ENCODE measurements at regions not wholly inside any gene's neighbourhood (a gene's known extent, or its start where the extent isn't known, plus 50 kb on each side); places are given as distances from the start of the nearest gene placed in this dataset.

DNA sequence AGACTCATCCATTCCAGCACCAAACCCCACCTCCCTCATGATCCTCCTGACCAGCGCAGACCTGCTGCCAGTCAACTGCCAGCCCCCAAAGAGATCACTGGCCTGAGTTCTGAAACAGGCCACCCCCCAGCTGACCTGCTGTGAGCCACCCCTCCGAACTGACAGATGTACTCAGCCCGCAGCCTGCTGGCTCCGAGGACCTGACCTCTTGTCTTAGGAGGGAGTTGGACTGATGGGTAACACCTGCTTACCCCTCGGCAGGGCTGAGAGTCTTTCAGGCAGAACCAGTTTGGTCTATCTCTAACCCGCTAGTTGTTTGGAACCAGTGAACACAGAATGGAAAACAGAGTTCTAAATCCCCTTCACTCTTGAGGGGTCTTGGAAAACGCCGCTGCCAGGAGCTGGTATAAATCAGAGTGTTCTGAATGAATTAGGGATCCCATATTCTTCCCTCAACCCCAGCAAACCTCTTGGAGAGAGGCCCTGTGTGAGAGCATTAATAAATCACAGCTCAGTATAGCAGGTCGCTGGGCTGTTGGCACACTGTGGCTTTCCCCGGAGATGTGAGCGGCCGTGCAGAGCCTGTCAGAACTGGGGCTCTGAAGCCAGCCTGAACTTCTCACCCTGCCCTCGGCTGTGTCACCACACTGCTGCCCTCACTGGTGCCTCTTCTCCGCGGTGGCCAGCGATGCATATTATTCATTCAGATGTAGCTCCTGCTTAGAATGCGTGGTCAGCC is 165.1 kb upstream of the NCAM1 start:
- 0 out of 2 replicates have a peak overlapping the region, but pooled peaks have one; percentile 3 for H3K4me2 ChIP-seq
- TF ChIP-seq Cebpa-rat (IDR thresholded peaks at IDR 0.05) = no peak

DNA sequence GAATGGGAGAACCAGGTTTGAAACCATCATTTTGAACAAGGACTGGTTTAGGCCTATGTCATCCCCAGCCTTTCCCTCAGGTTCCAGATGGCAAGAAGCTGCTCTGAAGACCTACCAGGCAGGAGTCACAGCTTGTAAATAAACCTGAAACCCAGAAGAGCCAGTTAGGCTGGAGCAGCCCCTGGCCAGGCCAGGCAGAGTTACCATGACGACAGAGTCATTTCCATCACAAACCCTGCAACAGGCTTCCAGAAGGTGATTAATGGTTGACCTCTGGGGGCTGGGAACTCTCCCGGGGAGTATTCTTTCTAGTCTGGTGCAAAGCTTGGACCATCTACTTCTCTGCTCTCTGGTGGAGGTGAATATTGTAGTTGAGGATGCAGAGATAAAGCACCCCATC is 164.1 kb upstream of the NCAM1 start:
- Histone ChIP-seq H3K27ac (no peak overlapping the region), H3K9ac (no peak overlapping the region), H3K4me1 (peaks cover 29% of the 10 kb centered on the region), H3K4me3 (no peak overlapping the region), H4K20me1 (no peaks in the 10 kb centered on the region), H3K27me3 (no peaks in the 10 kb centered on the region), H3K4me2 (no peak overlapping the region), H3K9me3 (no peaks in the 10 kb centered on the region), H3K36me3 (no peaks in the 10 kb centered on the region)
- TF ChIP-seq Cebpa-rat (IDR thresholded peaks at IDR 0.05) = no peak

More for the DNA sequence above, 165.1 kb upstream of the NCAM1 start:
- no peak overlapping the region for H3K9ac ChIP-seq
- no peak overlapping the region for H3K27ac ChIP-seq
- H3K9me3 ChIP-seq = no peaks in the 10 kb centered on the region
- peaks cover 29% of the 10 kb centered on the region for H3K4me1 ChIP-seq
- no peaks in the 10 kb centered on the region for H4K20me1 ChIP-seq
- H3K36me3 ChIP-seq = no peaks in the 10 kb centered on the region
- no peaks in the 10 kb centered on the region for H3K27me3 ChIP-seq
- no peak overlapping the region for H3K4me3 ChIP-seq

DNA sequence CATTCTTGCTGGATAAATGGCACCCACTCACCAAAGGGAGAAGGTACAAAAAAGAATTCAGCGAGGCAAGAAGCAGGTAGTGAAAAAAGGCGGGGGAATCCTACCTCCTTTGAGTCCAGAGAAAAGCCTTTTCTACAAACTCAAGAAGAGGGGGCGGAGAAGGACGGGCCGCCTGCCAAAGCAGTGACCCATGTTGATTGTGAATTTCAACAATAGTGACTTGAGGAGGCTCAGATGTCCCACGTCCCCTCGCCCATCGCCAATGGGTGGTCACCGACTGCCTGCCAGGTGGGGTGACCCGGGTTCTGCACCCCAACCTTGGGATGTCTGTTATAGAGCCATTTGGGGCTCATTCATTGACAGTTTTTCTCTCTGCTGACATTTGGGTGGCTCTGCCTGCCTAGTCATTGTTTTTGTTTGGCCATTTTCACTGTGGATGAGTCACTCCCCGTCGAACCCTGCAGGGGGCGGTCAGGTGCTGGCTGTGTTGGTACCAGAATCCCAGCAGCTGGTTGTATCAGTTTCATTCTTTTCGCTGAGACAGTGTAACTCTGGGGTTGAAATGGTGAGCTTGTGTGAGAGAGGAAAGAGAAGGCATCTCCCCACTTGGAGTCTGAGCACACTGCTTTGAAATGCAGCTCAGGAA is 163.4 kb upstream of the NCAM1 start:
- Histone ChIP-seq H3K36me3 (no peaks in the 10 kb centered on the region), H3K9ac (no peak overlapping the region), H4K20me1 (no peaks in the 10 kb centered on the region), H3K9me3 (no peaks in the 10 kb centered on the region), H3K4me3 (no peak overlapping the region), H3K4me1 (peaks cover 29% of the 10 kb centered on the region), H3K27ac (no peak overlapping the region), H3K4me2 (no peak overlapping the region), H3K27me3 (no peaks in the 10 kb centered on the region)
- TF ChIP-seq Cebpa-rat (IDR thresholded peaks at IDR 0.05) = no peak

DNA sequence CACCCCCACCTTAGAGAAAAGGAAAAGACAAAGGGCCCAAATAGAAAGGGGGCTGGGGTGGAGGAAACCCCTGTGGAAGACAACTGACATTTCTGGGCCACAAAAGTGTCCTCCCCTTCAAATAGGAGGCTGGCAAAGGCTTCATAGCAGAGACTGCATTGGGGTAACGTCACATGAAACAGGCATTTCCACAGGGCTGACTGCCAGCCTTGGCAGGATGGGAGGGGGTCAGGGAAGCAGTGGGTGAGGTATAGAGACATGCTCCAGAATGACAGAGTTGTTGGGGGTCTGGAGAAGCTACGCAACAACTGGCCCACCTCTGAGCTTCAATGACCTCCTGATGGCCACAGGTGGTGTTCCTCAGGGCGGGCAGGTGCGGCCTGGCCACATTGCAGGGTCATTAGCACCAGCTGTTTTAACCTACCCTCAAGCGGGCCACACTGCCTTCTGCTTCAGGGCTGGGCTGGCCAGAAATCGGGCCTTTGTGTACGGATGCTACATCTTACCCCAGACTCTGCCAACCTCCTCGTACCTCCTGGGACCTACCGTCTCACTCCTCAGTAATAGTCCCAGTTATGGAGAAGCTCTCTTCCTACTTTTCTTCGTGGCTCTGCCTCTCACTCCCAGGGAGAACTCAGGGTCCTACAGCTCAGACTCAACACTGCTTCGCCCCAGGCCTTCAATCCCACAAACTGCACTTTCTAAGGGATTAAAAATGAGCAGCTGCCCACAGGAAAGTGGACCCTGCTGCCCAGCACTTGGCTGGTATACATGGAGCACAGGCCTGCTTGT is 160.0 kb upstream of the NCAM1 start:
- no peaks in the 10 kb centered on the region for H3K9me3 ChIP-seq
- H3K4me1 ChIP-seq = peaks cover 4% of the 10 kb centered on the region; the same call in 1 of the 2 replicates
- H3K4me3 ChIP-seq = no peak overlapping the region
- no peak overlapping the region for H3K4me2 ChIP-seq
- no peak overlapping the region for H3K9ac ChIP-seq
- TF ChIP-seq Cebpa-rat (IDR thresholded peaks at IDR 0.05) = no peak
- H3K27me3 ChIP-seq = no peaks in the 10 kb centered on the region
- no peaks in the 10 kb centered on the region for H3K36me3 ChIP-seq
- no peak overlapping the region for H3K27ac ChIP-seq
- no peaks in the 10 kb centered on the region for H4K20me1 ChIP-seq

DNA sequence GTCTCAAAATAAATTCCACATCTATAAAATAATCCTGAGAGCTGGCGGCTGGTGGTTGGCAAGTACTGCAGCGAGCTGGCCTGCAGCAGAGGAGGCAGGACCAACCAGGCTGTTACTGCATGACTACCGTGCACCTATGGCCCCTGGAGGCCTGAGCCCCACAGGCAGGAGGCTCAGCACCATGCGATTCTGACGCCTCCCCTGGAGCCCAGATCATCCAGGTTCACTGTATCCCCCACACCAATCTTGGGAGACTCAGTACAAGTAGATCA is 159.5 kb upstream of the NCAM1 start:
- H3K36me3 ChIP-seq = no peaks in the 10 kb centered on the region
- no peaks in the 10 kb centered on the region for H3K9me3 ChIP-seq
- no peaks in the 10 kb centered on the region for H3K4me1 ChIP-seq
- no peak for TF ChIP-seq Cebpa-rat (IDR thresholded peaks at IDR 0.05)
- no peak overlapping the region for H3K27ac ChIP-seq
- H3K9ac ChIP-seq = no peak overlapping the region
- no peak overlapping the region for H3K4me3 ChIP-seq
- no peaks in the 10 kb centered on the region for H4K20me1 ChIP-seq
- no peak overlapping the region for H3K4me2 ChIP-seq
- no peaks in the 10 kb centered on the region for H3K27me3 ChIP-seq

DNA sequence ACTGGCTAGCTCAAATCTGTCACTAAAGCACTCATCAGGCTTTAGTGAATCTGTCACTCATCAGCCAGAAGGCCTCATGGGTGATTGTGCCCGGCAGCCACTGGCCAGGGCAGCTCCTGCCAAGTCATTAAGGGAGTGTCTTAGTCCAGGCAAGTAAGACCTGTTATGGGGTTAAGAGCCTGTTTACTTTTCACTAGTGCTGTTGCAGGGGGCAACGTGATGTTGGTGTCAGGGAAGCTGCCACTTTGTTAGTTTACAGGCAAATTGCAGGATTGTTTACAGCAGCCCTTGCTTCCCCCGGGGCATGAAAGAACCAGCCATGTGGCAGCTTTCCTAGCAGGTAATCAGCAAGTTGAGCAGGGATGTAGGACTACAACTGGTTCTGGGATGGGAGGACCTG is 155.6 kb upstream of the NCAM1 start:
- H3K9ac ChIP-seq = no peak overlapping the region
- no peak overlapping the region for H3K27ac ChIP-seq
- no peaks in the 10 kb centered on the region for H4K20me1 ChIP-seq
- H3K4me3 ChIP-seq = no peak overlapping the region
- H3K36me3 ChIP-seq = no peaks in the 10 kb centered on the region
- no peaks in the 10 kb centered on the region for H3K27me3 ChIP-seq
- no peak overlapping the region for H3K4me2 ChIP-seq
- no peaks in the 10 kb centered on the region for H3K4me1 ChIP-seq
- TF ChIP-seq Cebpa-rat (IDR thresholded peaks at IDR 0.05) = no peak
- no peaks in the 10 kb centered on the region for H3K9me3 ChIP-seq

DNA sequence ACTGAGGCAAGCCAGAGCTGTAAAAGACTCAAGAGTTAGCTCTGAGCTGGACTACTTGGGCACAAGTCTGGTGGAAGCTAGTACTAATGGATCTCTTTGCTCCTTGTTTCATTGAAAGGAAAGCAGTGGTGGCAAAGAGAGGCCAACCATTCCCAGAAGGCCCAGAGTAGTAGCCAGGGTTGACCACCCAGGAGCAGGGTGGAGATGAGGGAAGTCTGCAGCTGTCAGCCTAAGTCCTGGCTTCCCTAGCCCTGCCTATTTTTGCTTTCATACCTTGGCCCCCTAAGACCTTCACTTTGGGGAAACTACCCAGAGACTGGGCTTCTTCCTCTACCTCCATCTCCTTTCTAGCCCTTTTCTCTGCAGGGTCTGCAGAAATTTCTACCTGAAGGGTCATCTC is 155.0 kb upstream of the NCAM1 start:
- no peak overlapping the region for H3K9ac ChIP-seq
- no peaks in the 10 kb centered on the region for H3K4me1 ChIP-seq
- TF ChIP-seq Cebpa-rat (IDR thresholded peaks at IDR 0.05) = no peak
- no peak overlapping the region for H3K4me2 ChIP-seq
- no peak overlapping the region for H3K27ac ChIP-seq
- no peak overlapping the region for H3K4me3 ChIP-seq
- H3K27me3 ChIP-seq = no peaks in the 10 kb centered on the region
- H3K36me3 ChIP-seq = no peaks in the 10 kb centered on the region
- H4K20me1 ChIP-seq = no peaks in the 10 kb centered on the region
- H3K9me3 ChIP-seq = no peaks in the 10 kb centered on the region

DNA sequence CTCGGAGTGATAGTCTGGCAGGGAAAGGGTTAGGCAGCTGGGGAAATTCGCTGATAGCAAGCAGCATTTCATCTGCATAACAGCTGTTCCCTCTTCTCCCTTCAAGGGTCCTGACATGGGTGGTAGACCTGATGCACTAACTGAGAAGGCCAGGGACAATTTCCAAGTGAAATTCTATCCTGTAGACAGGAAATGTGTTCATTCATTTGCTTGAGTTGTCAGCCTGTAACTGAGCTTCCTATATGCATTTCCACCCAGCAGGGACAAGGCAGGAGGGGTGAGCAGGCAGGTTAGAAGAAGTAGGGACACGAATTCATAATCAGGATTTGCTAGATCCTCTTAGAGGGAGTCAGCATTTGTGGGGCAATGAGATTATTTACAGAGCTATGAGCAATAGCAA is 154.3 kb upstream of the NCAM1 start:
- no peaks in the 10 kb centered on the region for H3K4me1 ChIP-seq
- H3K36me3 ChIP-seq = no peaks in the 10 kb centered on the region
- no peaks in the 10 kb centered on the region for H3K9me3 ChIP-seq
- H3K4me3 ChIP-seq = no peak overlapping the region
- H4K20me1 ChIP-seq = no peaks in the 10 kb centered on the region
- no peak overlapping the region for H3K27ac ChIP-seq
- no peak overlapping the region for H3K9ac ChIP-seq
- TF ChIP-seq Cebpa-rat (IDR thresholded peaks at IDR 0.05) = no peak
- H3K4me2 ChIP-seq = no peak overlapping the region
- no peaks in the 10 kb centered on the region for H3K27me3 ChIP-seq

DNA sequence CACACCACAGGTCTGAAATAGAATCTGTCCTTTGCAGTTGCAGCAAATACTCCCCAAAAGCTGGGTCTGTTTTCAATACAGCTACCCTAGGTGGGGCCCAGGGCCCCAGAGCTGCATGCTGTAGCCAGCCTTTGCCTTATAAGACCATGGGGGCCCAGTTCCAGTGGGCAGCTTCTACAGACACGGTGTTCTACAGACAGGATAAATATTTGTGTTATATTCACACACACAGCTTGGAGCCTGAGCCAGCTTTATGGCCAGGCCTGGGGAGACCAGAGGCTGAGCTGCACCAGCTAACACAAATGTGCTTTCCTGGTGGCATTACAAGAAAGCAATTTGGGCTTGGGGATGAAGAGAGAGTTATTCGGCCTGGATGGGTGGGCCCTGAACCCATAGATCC is 151.8 kb upstream of the NCAM1 start:
- H4K20me1 ChIP-seq = no peaks in the 10 kb centered on the region

DNA sequence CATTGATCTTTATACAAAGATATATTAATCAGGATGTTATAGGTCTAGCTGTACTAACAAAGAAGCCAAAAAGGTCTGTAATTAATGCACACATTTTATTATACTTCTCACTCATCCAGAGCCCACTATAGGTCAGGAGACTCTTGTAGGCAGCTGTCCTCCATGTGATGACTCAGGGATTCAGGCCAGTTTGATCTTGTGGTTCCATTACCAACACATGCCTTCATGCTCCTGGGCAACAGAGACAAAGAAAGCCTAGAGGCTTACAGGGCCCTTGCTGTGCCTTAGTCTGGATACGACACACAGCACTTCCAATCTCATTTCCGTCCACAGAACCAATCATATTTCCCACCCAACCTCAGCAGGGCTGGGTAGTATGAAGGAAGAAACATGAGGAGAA is 150.3 kb upstream of the NCAM1 start:
- H3K27me3 ChIP-seq = no peaks in the 10 kb centered on the region
- no peak for TF ChIP-seq Cebpa-rat (IDR thresholded peaks at IDR 0.05)
- H3K9ac ChIP-seq = no peak overlapping the region
- H3K27ac ChIP-seq = no peak overlapping the region
- H3K4me3 ChIP-seq = no peak overlapping the region
- no peaks in the 10 kb centered on the region for H4K20me1 ChIP-seq
- no peak overlapping the region for H3K4me2 ChIP-seq
- no peaks in the 10 kb centered on the region for H3K36me3 ChIP-seq
- no peaks in the 10 kb centered on the region for H3K9me3 ChIP-seq
- H3K4me1 ChIP-seq = no peaks in the 10 kb centered on the region

More for the DNA sequence above, 151.8 kb upstream of the NCAM1 start:
- no peak overlapping the region for H3K4me3 ChIP-seq
- no peak overlapping the region for H3K9ac ChIP-seq
- no peaks in the 10 kb centered on the region for H3K4me1 ChIP-seq
- H3K27ac ChIP-seq = no peak overlapping the region
- H3K36me3 ChIP-seq = no peaks in the 10 kb centered on the region
- no peaks in the 10 kb centered on the region for H3K9me3 ChIP-seq
- TF ChIP-seq Cebpa-rat (IDR thresholded peaks at IDR 0.05) = no peak
- no peak overlapping the region for H3K4me2 ChIP-seq
- H3K27me3 ChIP-seq = no peaks in the 10 kb centered on the region

Measured in BLaER1 (cell line).